ENCODE measurements at regions not wholly inside any gene's neighbourhood (a gene's known extent, or its start where the extent isn't known, plus 50 kb on each side); places are given as distances from the start of the nearest gene placed in this dataset.

GRCh38 chr1:90558126-90558525, 159.0 kb downstream of the BARHL2 start:
- H3K27me3 ChIP-seq (ENCODE audit: insufficient read depth, poor library complexity, severe bottlenecking), result no peaks in the 10 kb centered on the region
- no peak overlapping the region for H3K4me3 ChIP-seq (replicated peaks; ENCODE audit: insufficient read depth, low read length)
- no peak for DNase-seq (ENCODE audit: low read depth in 1 of 2, low spot score in 1 of 2)
- TF ChIP-seq GABPA (IDR thresholded peaks at IDR 0.05; ENCODE audit: low read depth) (no peak), CTCF (IDR thresholded peaks at IDR 0.05; ENCODE audit: insufficient read depth, low read length) (no peak), SPI1 (IDR thresholded peaks at IDR 0.05; ENCODE audit: borderline replicate concordance, low read depth) (no peak), POLR2AphosphoS5 (IDR thresholded peaks at IDR 0.05; ENCODE audit: low read depth) (no peak), REST (IDR thresholded peaks at IDR 0.05; ENCODE audit: insufficient replicate concordance, low read depth) (no peak)
- H3K27ac ChIP-seq (replicated peaks), result no peak overlapping the region

- H3K27me3 ChIP-seq (ENCODE audit: insufficient read depth, poor library complexity, severe bottlenecking), result no peaks in the 10 kb centered on the region
- no peak overlapping the region for H3K4me3 ChIP-seq (replicated peaks; ENCODE audit: insufficient read depth, low read length)
- TF ChIP-seq REST (IDR thresholded peaks at IDR 0.05; ENCODE audit: insufficient replicate concordance, low read depth) (no peak), SPI1 (IDR thresholded peaks at IDR 0.05; ENCODE audit: borderline replicate concordance, low read depth) (no peak), CTCF (IDR thresholded peaks at IDR 0.05; ENCODE audit: insufficient read depth, low read length) (no peak), POLR2AphosphoS5 (IDR thresholded peaks at IDR 0.05; ENCODE audit: low read depth) (no peak), GABPA (IDR thresholded peaks at IDR 0.05; ENCODE audit: low read depth) (no peak)
- H3K27ac ChIP-seq (replicated peaks), result no peak overlapping the region
- DNase-seq (ENCODE audit: low read depth in 1 of 2, low spot score in 1 of 2), result no peak
Measured at GRCh38 chr1:90557706-90558105, 159.4 kb downstream of the BARHL2 start.

GRCh38 chr1:90550626-90551406, 166.3 kb downstream of the BARHL2 start:
- TF ChIP-seq GABPA (IDR thresholded peaks at IDR 0.05; ENCODE audit: low read depth) (no peak), POLR2AphosphoS5 (IDR thresholded peaks at IDR 0.05; ENCODE audit: low read depth) (no peak), REST (IDR thresholded peaks at IDR 0.05; ENCODE audit: insufficient replicate concordance, low read depth) (no peak), CTCF (IDR thresholded peaks at IDR 0.05; ENCODE audit: insufficient read depth, low read length) (no peak), SPI1 (IDR thresholded peaks at IDR 0.05; ENCODE audit: borderline replicate concordance, low read depth) (no peak)
- Histone ChIP-seq H3K27ac (replicated peaks) (no peak overlapping the region), H3K27me3 (ENCODE audit: insufficient read depth, poor library complexity, severe bottlenecking) (no peaks in the 10 kb centered on the region), H3K4me3 (replicated peaks; ENCODE audit: insufficient read depth, low read length) (no peak overlapping the region)
- no peak for DNase-seq (ENCODE audit: low read depth in 1 of 2, low spot score in 1 of 2)

Measured in HL-60 (cell line).